Neuronal stem cell (in vitro differentiated cells): ENCODE measurements at regions not wholly inside any gene's neighbourhood (a gene's known extent, or its start where the extent isn't known, plus 50 kb on each side); places are given as distances from the start of the nearest gene placed in this dataset.

Experiments
- DNase-seq: peaks from one replicate; pipeline ENCODE4 v3.0.0-alpha.2; 2013; ENCODE audit warnings: low spot score
- H2AFZ ChIP-seq: one replicate; pipeline ENCODE4 v1.6.1; 2013; ENCODE audit warnings: mild to moderate bottlenecking, low read length, inconsistent platforms
- H2AK5ac ChIP-seq: 2 replicates; pipeline ENCODE4 v1.6.1; 2013; ENCODE audit warnings: low read depth, mild to moderate bottlenecking, inconsistent platforms, low read length, moderate library complexity, mixed read lengths
- H2BK120ac ChIP-seq: 2 replicates; pipeline ENCODE4 v1.6.1; 2013; ENCODE audit warnings: low read depth, mild to moderate bottlenecking, inconsistent platforms, low read length, moderate library complexity, mixed read lengths
- H2BK12ac ChIP-seq: one replicate; pipeline ENCODE4 v1.6.1; 2013; ENCODE audit warnings: low read length, inconsistent platforms
- H2BK15ac ChIP-seq: 2 replicates; pipeline ENCODE4 v1.6.1; 2013; ENCODE audit warnings: mild to moderate bottlenecking, low read length, inconsistent platforms, mixed read lengths
- H2BK5ac ChIP-seq: one replicate; pipeline ENCODE4 v1.6.1; 2013; ENCODE audit warnings: inconsistent platforms, mild to moderate bottlenecking, low read length, moderate library complexity
- H3K14ac ChIP-seq: one replicate; pipeline ENCODE4 v1.6.1; 2013; ENCODE audit warnings: low read length, inconsistent platforms
- H3K18ac ChIP-seq: 2 replicates; pipeline ENCODE4 v1.6.1; 2013; ENCODE audit warnings: low read length, inconsistent platforms
- H3K23ac ChIP-seq: 2 replicates; pipeline ENCODE4 v1.6.1; 2013; ENCODE audit warnings: low read depth, mild to moderate bottlenecking, mixed read lengths, low read length, inconsistent platforms; ENCODE audit not compliant: poor library complexity
- H3K27ac ChIP-seq: replicated peaks from 3 replicates; pipeline ENCODE4 v1.5.1; 2013; ENCODE audit warnings: low read length, inconsistent platforms
- H3K27me3 ChIP-seq, 3 experiments: 2 replicates each; pipeline ENCODE4 v1.6.1; 2013; ENCODE audit warnings: low read length in 3 of 3, mild to moderate bottlenecking in 2 of 3, inconsistent platforms in 1 of 3, low read depth in 1 of 3, mixed read lengths in 1 of 3, moderate library complexity in 1 of 3; ENCODE audit not compliant: control insufficient read depth in 3 of 3, insufficient read depth in 3 of 3
- H3K36me3 ChIP-seq, 2 donors: replicated peaks in 1 of 2; 2 replicates each; pipeline ENCODE4 v1.6.1; 2013; ENCODE audit warnings: low read length in 2 of 2; ENCODE audit not compliant: control insufficient read depth in 2 of 2, insufficient read depth in 2 of 2
- H3K4ac ChIP-seq: 2 replicates; pipeline ENCODE4 v1.6.1; 2013; ENCODE audit warnings: inconsistent platforms, mild to moderate bottlenecking, low read length, moderate library complexity
- H3K4me1 ChIP-seq, 2 donors: 1 replicate in 1 of 2; 2 replicates in 1 of 2; pipeline ENCODE4 v1.6.1; 2013; ENCODE audit warnings: low read length in 2 of 2, low read depth in 1 of 2; ENCODE audit not compliant: control insufficient read depth in 2 of 2, insufficient read depth in 1 of 2
- H3K4me2 ChIP-seq: one replicate; pipeline ENCODE4 v1.6.1; 2013; ENCODE audit warnings: mild to moderate bottlenecking, low read length, inconsistent platforms; ENCODE audit not compliant: insufficient read depth, poor library complexity, severe bottlenecking
- H3K4me3 ChIP-seq, 2 donors: 2 replicates each; pipeline ENCODE4 v1.5.1; 2013; ENCODE audit warnings: low read length in 2 of 2, mild to moderate bottlenecking in 2 of 2, inconsistent platforms in 1 of 2, moderate library complexity in 1 of 2
- H3K79me1 ChIP-seq: one replicate; pipeline ENCODE4 v1.6.1; 2013; ENCODE audit warnings: low read depth, mild to moderate bottlenecking, inconsistent platforms, low read length, moderate library complexity
- H3K9ac ChIP-seq: one replicate; pipeline ENCODE4 v1.6.1; 2013; ENCODE audit warnings: mild to moderate bottlenecking, low read depth, low read length, inconsistent platforms; ENCODE audit not compliant: poor library complexity
- H3K9me3 ChIP-seq, 2 donors: replicated peaks in 1 of 2; 2 replicates each; pipeline versions ENCODE3 to v1.6.1; 2013; ENCODE audit warnings: low read length in 2 of 2, mild to moderate bottlenecking in 2 of 2, inconsistent platforms in 1 of 2, low read depth in 1 of 2, mixed read lengths in 1 of 2, moderate library complexity in 1 of 2; ENCODE audit not compliant: control insufficient read depth in 2 of 2, insufficient read depth in 1 of 2
- H4K8ac ChIP-seq: one replicate; pipeline ENCODE4 v1.6.1; 2013; ENCODE audit warnings: low read depth, mild to moderate bottlenecking, inconsistent platforms, low read length, moderate library complexity
- H4K91ac ChIP-seq: one replicate; pipeline ENCODE4 v1.6.1; 2013; ENCODE audit warnings: low read length, low read depth, mild to moderate bottlenecking, inconsistent platforms; ENCODE audit not compliant: poor library complexity
- WGBS, 2 donors: extraction: QIAGEN DNeasy Blood & Tissue Kit; methylation state at CpG; one replicate each; pipeline ENCODE4 v1.1.7; 2013; ENCODE audit warnings: missing lambda C conversion rate in 2 of 2, mixed read lengths in 1 of 2; ENCODE audit not compliant: insufficient read length in 2 of 2, insufficient replicate concordance in 1 of 2; ENCODE audit errors: extremely low coverage in 2 of 2; 5-methylcytosine and 5-hydroxymethylcytosine counted together

GRCh38 chr4:31360786-31361185, 640.6 kb downstream of the PCDH7 start:
- Histone ChIP-seq H2AK5ac (no peak overlapping the region), H3K23ac (no peak overlapping the region), H3K79me1 (no peaks in the 10 kb centered on the region), H3K4me1 (no peaks in the 10 kb centered on the region), H3K14ac (no peak overlapping the region), H2BK15ac (no peak overlapping the region), H3K4ac (no peak overlapping the region), H3K27me3 (no peaks in the 10 kb centered on the region), H4K91ac (no peak overlapping the region), H4K8ac (no peak overlapping the region), H2AFZ (no peak overlapping the region), H2BK5ac (no peak overlapping the region), H3K9me3 (no peaks in the 10 kb centered on the region), H3K9ac (no peak overlapping the region), H2BK120ac (no peak overlapping the region), H3K4me3 (no peak overlapping the region), H2BK12ac (no peak overlapping the region), H3K27ac (no peak overlapping the region), H3K18ac (no peak overlapping the region), H3K4me2 (no peak overlapping the region), H3K36me3 (no peaks in the 10 kb centered on the region)
- no CpG with 5 or more reads among the region's 1 CpG for WGBS, 2 donors
- no peak for DNase-seq

DNA sequence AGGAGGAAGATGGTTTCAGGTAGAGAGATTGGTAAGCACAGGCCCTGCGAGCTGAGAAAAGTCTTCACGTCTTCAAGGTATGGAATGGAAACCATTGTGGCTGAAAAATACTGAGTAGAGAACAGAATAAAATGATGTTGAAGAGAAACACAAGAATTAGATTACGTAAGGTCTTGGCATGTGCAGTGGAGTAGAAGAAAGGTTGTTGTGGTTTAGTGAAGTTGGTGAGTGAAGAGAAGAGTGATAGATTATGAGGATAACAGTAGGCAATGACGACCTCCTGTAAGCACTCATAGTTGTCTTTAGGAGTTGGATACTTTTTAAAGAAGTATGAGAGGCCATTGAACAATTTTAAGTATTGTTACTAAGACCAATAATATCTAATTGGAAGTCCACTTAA, 642.6 kb downstream of the PCDH7 start:
- WGBS, 2 donors = 100% methylated on average over 1 of the region's 4 CpGs; no CpG with 5 or more reads in 1 of the 2 donors
- H3K18ac ChIP-seq = no peak overlapping the region
- DNase-seq = no peak
- H3K4me1 ChIP-seq = no peaks in the 10 kb centered on the region
- no peaks in the 10 kb centered on the region for H3K79me1 ChIP-seq
- no peak overlapping the region for H2BK120ac ChIP-seq
- H2BK12ac ChIP-seq = no peak overlapping the region
- H3K36me3 ChIP-seq = no peaks in the 10 kb centered on the region
- H3K9me3 ChIP-seq = no peaks in the 10 kb centered on the region
- H4K91ac ChIP-seq = no peak overlapping the region
- no peak overlapping the region for H2BK5ac ChIP-seq
- H3K4me3 ChIP-seq = no peak overlapping the region
- H3K27me3 ChIP-seq = no peaks in the 10 kb centered on the region
- H3K23ac ChIP-seq = no peak overlapping the region
- H3K4me2 ChIP-seq = no peak overlapping the region
- no peak overlapping the region for H3K4ac ChIP-seq
- H3K27ac ChIP-seq = no peak overlapping the region
- no peak overlapping the region for H3K14ac ChIP-seq
- no peak overlapping the region for H3K9ac ChIP-seq
- no peak overlapping the region for H4K8ac ChIP-seq
- no peak overlapping the region for H2BK15ac ChIP-seq
- no peak overlapping the region for H2AK5ac ChIP-seq
- H2AFZ ChIP-seq = no peak overlapping the region

- Histone ChIP-seq H2AK5ac (no peak overlapping the region), H3K9me3 (no peaks in the 10 kb centered on the region), H2AFZ (peak overlapping the region; percentile 16), H2BK120ac (no peak overlapping the region), H3K4me1 (no peaks in the 10 kb centered on the region), H3K4ac (no peak overlapping the region), H3K9ac (no peak overlapping the region), H3K27me3 (no peaks in the 10 kb centered on the region), H3K23ac (no peak overlapping the region), H4K91ac (no peak overlapping the region), H2BK15ac (no peak overlapping the region), H3K4me2 (no peak overlapping the region), H3K79me1 (no peaks in the 10 kb centered on the region), H3K4me3 (no peak overlapping the region), H3K14ac (no peak overlapping the region), H2BK5ac (no peak overlapping the region), H2BK12ac (no peak overlapping the region), H3K18ac (no peak overlapping the region), H3K36me3 (no peaks in the 10 kb centered on the region), H3K27ac (no peak overlapping the region), H4K8ac (no peak overlapping the region)
- WGBS, 2 donors = no CpG with 5 or more reads among the region's 6 CpGs
- DNase-seq = no peak
These were observed 645.0 kb downstream of the PCDH7 start for GRCh38 chr4:31365006-31365690.

GRCh38 chr4:31366041-31366440, 645.9 kb downstream of the PCDH7 start:
- Histone ChIP-seq H3K27ac (no peak overlapping the region), H3K4ac (no peak overlapping the region), H2BK120ac (no peak overlapping the region), H2AFZ (no peak overlapping the region), H2BK12ac (no peak overlapping the region), H3K79me1 (no peaks in the 10 kb centered on the region), H3K36me3 (no peaks in the 10 kb centered on the region), H3K4me3 (no peak overlapping the region), H4K8ac (no peak overlapping the region), H3K23ac (no peak overlapping the region), H2AK5ac (no peak overlapping the region), H3K4me2 (no peak overlapping the region), H3K4me1 (no peaks in the 10 kb centered on the region), H2BK5ac (no peak overlapping the region), H3K9ac (no peak overlapping the region), H3K14ac (no peak overlapping the region), H3K27me3 (no peaks in the 10 kb centered on the region), H4K91ac (no peak overlapping the region), H3K9me3 (no peaks in the 10 kb centered on the region), H3K18ac (no peak overlapping the region), H2BK15ac (no peak overlapping the region)
- WGBS, 2 donors = no CpG with 5 or more reads among the region's 1 CpG
- no peak for DNase-seq
